HEK293T (cell line): ENCODE measurements at regions not wholly inside any gene's neighbourhood (a gene's known extent, or its start where the extent isn't known, plus 50 kb on each side); places are given as distances from the start of the nearest gene placed in this dataset.

ENCODE experiments used
- FOXA1 ChIP-seq: fragments of 450-650 bp; IDR thresholded peaks from 2 replicates; pipeline ENCODE4 v1.6.1; 2016; ENCODE audit warnings: mild to moderate bottlenecking
- FOXK2 ChIP-seq: fragments of 450-650 bp; IDR thresholded peaks from 2 replicates; pipeline ENCODE4 v1.6.1; 2016; ENCODE audit warnings: mild to moderate bottlenecking
- HDGF ChIP-seq: fragments of 450-650 bp; IDR thresholded peaks from 2 replicates; pipeline ENCODE4 v1.6.1; 2017; ENCODE audit warnings: antibody characterized with exemption, borderline replicate concordance
- SP1 ChIP-seq: fragments of 450-650 bp; IDR thresholded peaks from 2 replicates; pipeline ENCODE4 v1.6.1; 2017
- TARDBP ChIP-seq: fragments of 450-650 bp; IDR thresholded peaks from 2 replicates; pipeline ENCODE4 v1.6.1; 2016

GRCh38 chr11:119784421-119784820 lies 55.4 kb upstream of the NECTIN1 start:
- TF ChIP-seq HDGF (no peak), FOXA1 (no peak), SP1 (no peak), FOXK2 (no peak), TARDBP (no peak)
